ENCODE measurements at regions not wholly inside any gene's neighbourhood (a gene's known extent, or its start where the extent isn't known, plus 50 kb on each side); places are given as distances from the start of the nearest gene placed in this dataset.

- TF ChIP-seq POLR2A (IDR thresholded peaks at IDR 0.05) = no peak
- no peak for TF ChIP-seq CTCF (IDR thresholded peaks at IDR 0.05)
Observed at GRCh38 chr4:168028970-168029597, 63.3 kb upstream of the ANXA10 start.

All from thyroid gland (tissue), 4 donors.